SK-N-SH (cell line): ENCODE measurements at regions not wholly inside any gene's neighbourhood (a gene's known extent, or its start where the extent isn't known, plus 50 kb on each side); places are given as distances from the start of the nearest gene placed in this dataset.

Experiments used
- CTCF ChIA-PET: fragments of 300-600, 350-600 bp; formaldehyde crosslinking; extraction: SDS; loops from one replicate; lab custom pipeline; 2021; lab: Yijun Ruan, JAX
- POLR2A ChIA-PET: fragments of 350-600 bp; sonication (Branson Sonifier 250); formaldehyde crosslinking; extraction: SDS; loops from one replicate; lab custom pipeline; 2020; ENCODE audit warnings: antibody characterized with exemption, inconsistent platforms; lab: Yijun Ruan, JAX
- DNase-seq: peaks from one replicate; pipeline ENCODE4 v3.0.0; 2012
- H2AFZ ChIP-seq: fragments of 200-600 bp; sonication (generic); 2 replicates; pipeline ENCODE4 v1.8.1; 2016; ENCODE audit warnings: antibody characterized with exemption, mild to moderate bottlenecking, low read depth
- H3F3A ChIP-seq: fragments of 200-600 bp; sonication (generic); replicated peaks from 2 replicates; pipeline ENCODE3; 2016; ENCODE audit warnings: antibody characterized with exemption, mild to moderate bottlenecking; ENCODE audit not compliant: insufficient read depth
- H3K27ac ChIP-seq, 2 experiments: fragments of 200-500 bp in 1 of 2; fragments of 200-600 bp in 1 of 2; sonication (Bioruptor generic) in 1 of 2; sonication (generic), shearing (Covaris generic) in 1 of 2; 2 replicates each; pipeline versions ENCODE4 v1.5.1 to v1.6.1; 2014 to 2016; ENCODE audit warnings: low read depth in 2 of 2, inconsistent platforms in 1 of 2, low read length in 1 of 2, mild to moderate bottlenecking in 1 of 2, mixed read lengths in 1 of 2
- H3K27me3 ChIP-seq: fragments of 200-600 bp; sonication (generic), shearing (Covaris generic); 2 replicates; pipeline ENCODE4 v1.6.1; 2016; ENCODE audit warnings: mixed run types; ENCODE audit not compliant: insufficient read depth
- H3K36me3 ChIP-seq, 2 experiments: fragments of 200-500 bp in 1 of 2; fragments of 200-600 bp in 1 of 2; sonication (Bioruptor generic) in 1 of 2; sonication (generic) in 1 of 2; replicated peaks in 1 of 2; 2 replicates each; pipeline versions ENCODE3 to v1.5.1; 2014 to 2016; ENCODE audit warnings: low read length in 1 of 2, mild to moderate bottlenecking in 1 of 2; ENCODE audit not compliant: insufficient read depth in 2 of 2, control insufficient read depth in 1 of 2
- H3K4me1 ChIP-seq, 2 experiments: fragments of 200-500 bp in 1 of 2; fragments of 200-600 bp in 1 of 2; sonication (Bioruptor generic) in 1 of 2; sonication (generic), shearing (Covaris generic) in 1 of 2; 2 replicates each; pipeline versions ENCODE4 v1.5.1 to v1.6.1; 2014 to 2016; ENCODE audit warnings: low read depth in 1 of 2, low read length in 1 of 2, mixed run types in 1 of 2; ENCODE audit not compliant: insufficient read depth in 2 of 2, control insufficient read depth in 1 of 2
- H3K4me2 ChIP-seq: fragments of 200-600 bp; sonication (generic), shearing (Covaris generic); 2 replicates; pipeline ENCODE4 v1.6.1; 2017; ENCODE audit warnings: mixed run types
- H3K4me3 ChIP-seq, 2 experiments: fragments of 200-500 bp in 1 of 2; fragments of 200-600 bp in 1 of 2; sonication (Bioruptor generic) in 1 of 2; sonication (generic), shearing (Covaris generic) in 1 of 2; 2 replicates each; pipeline versions ENCODE4 v1.5.1 to v1.8.1; 2014 to 2016; ENCODE audit warnings: low read depth in 2 of 2, inconsistent platforms in 1 of 2, low read length in 1 of 2, mild to moderate bottlenecking in 1 of 2, mixed read lengths in 1 of 2, moderate library complexity in 1 of 2
- H3K79me2 ChIP-seq: fragments of 200-600 bp; sonication (generic); 2 replicates; pipeline ENCODE4 v1.8.1; 2017; ENCODE audit warnings: mild to moderate bottlenecking; ENCODE audit not compliant: insufficient read depth
- H3K9ac ChIP-seq: fragments of 200-600 bp; sonication (generic); 2 replicates; pipeline ENCODE4 v1.6.1; 2017; ENCODE audit warnings: mixed run types
- H3K9me2 ChIP-seq: fragments of 200-600 bp; sonication (generic); 2 replicates; pipeline ENCODE4 v1.6.1; 2017; ENCODE audit warnings: mixed run types
- H3K9me3 ChIP-seq: fragments of 200-600 bp; sonication (generic); 2 replicates; pipeline ENCODE4 v1.6.1; 2017; ENCODE audit warnings: mixed run types, mild to moderate bottlenecking, moderate library complexity
- H4K20me1 ChIP-seq: fragments of 200-600 bp; sonication (generic); 2 replicates; pipeline ENCODE4 v1.6.1; 2017; ENCODE audit warnings: mild to moderate bottlenecking, mixed run types; ENCODE audit not compliant: insufficient read depth
- EP300 ChIP-seq, 2 experiments: IDR thresholded peaks; 2 replicates each; pipeline versions ENCODE4 v1.4.0 to v1.6.1; 2012; ENCODE audit warnings: borderline replicate concordance in 1 of 2, low read depth in 1 of 2, low read length in 1 of 2
- EZH2phosphoT487 ChIP-seq: fragments of 200-600 bp; sonication (generic); IDR thresholded peaks from 2 replicates; pipeline ENCODE4 v1.6.1; 2017; ENCODE audit warnings: low read depth, mixed run types, mild to moderate bottlenecking, antibody characterized with exemption, moderate library complexity, borderline replicate concordance
- FOXJ3 ChIP-seq: sonication (generic); formaldehyde crosslinking; IDR thresholded peaks from 2 replicates; pipeline ENCODE4 v1.5.1; 2020; ENCODE audit warnings: mild to moderate bottlenecking, missing genetic modification reagents
- GATA2 ChIP-seq: sonication (generic); formaldehyde crosslinking; IDR thresholded peaks from 2 replicates; pipeline ENCODE4 v1.5.0; 2020; ENCODE audit warnings: mild to moderate bottlenecking, missing genetic modification reagents
- JUND ChIP-seq: IDR thresholded peaks from 2 replicates; pipeline ENCODE4 v1.4.0; 2012
- MEF2A ChIP-seq: IDR thresholded peaks from 2 replicates; pipeline ENCODE4 v1.4.0; 2012; ENCODE audit warnings: low read depth, borderline replicate concordance
- MXI1 ChIP-seq: IDR thresholded peaks from 2 replicates; pipeline ENCODE4 v1.6.1; 2012; ENCODE audit warnings: mild to moderate bottlenecking, low read depth, low read length, improper control_type of control experiment
- NFIC ChIP-seq: IDR thresholded peaks from 2 replicates; pipeline ENCODE4 v1.4.0; 2012; ENCODE audit warnings: borderline replicate concordance
- POLR2AphosphoS5 ChIP-seq: IDR thresholded peaks from 2 replicates; pipeline ENCODE4 v1.6.1; 2012; ENCODE audit warnings: low read depth, low read length
- RAD21 ChIP-seq: IDR thresholded peaks from 2 replicates; pipeline ENCODE4 v1.6.1; 2012; ENCODE audit warnings: mild to moderate bottlenecking, low read length
- SIN3A ChIP-seq: IDR thresholded peaks from 2 replicates; pipeline ENCODE4 v1.6.1; 2012; ENCODE audit warnings: low read depth, mild to moderate bottlenecking, low read length, moderate library complexity, borderline replicate concordance
- TAF1 ChIP-seq: IDR thresholded peaks from 2 replicates; pipeline ENCODE4 v1.6.1; 2012; ENCODE audit warnings: low read depth, mild to moderate bottlenecking, low read length, moderate library complexity, borderline replicate concordance
- TEAD4 ChIP-seq: IDR thresholded peaks from 2 replicates; pipeline ENCODE4 v1.4.0; 2012; ENCODE audit warnings: mild to moderate bottlenecking, borderline replicate concordance; ENCODE audit not compliant: insufficient read depth
- WGBS: methylation state at CpG from one replicate; pipeline ENCODE4 v1.1.6; 2017; ENCODE audit warnings: low lambda C conversion rate; 5-methylcytosine and 5-hydroxymethylcytosine counted together
- TF ChIP-seq, protein P1 (sequence below): fragments of 150-350 bp; IDR thresholded peaks from 2 replicates; pipeline ENCODE4 v1.6.1; 2016; ENCODE audit warnings: mild to moderate bottlenecking, low read depth, low read length
- TF ChIP-seq, protein P2 (sequence below): fragments of 150-350 bp; IDR thresholded peaks from 2 replicates; pipeline ENCODE4 v1.6.1; 2017; ENCODE audit warnings: antibody characterized with exemption, low read length, low read depth, borderline replicate concordance
- TF ChIP-seq, protein P3 (sequence below): fragments of 200-600 bp; sonication (generic); IDR thresholded peaks from 2 replicates; pipeline ENCODE4 v1.6.1; 2017; ENCODE audit warnings: antibody characterized with exemption, mild to moderate bottlenecking, moderate library complexity
- TF ChIP-seq, protein P4 (sequence below): IDR thresholded peaks from 2 replicates; pipeline ENCODE4 v1.6.1; 2012; ENCODE audit warnings: mild to moderate bottlenecking, low read depth, low read length, moderate library complexity

DNA sequence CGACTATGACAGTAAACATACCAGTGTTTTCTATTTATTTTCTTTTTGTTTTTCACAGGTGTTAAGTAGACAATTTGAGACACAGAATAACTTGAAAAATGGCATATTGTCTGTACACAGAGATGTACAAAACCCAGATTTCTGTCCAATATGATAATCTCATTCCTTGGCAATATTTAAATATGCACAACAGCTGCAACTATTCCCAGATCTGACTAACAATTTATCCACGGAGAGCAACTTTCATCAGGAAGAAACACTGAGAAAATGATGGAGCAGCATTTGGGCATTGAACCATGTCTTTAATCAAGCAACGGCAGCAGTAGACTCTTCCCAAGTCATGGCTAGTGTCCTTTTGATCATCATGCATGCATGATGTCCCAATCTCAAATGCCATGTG lies 452.6 kb downstream of the ZPLD1 start:
- Histone ChIP-seq H3K36me3 (no peaks in the 10 kb centered on the region), H3F3A (no peaks in the 10 kb centered on the region), H4K20me1 (no peaks in the 10 kb centered on the region), H3K4me1 (no peaks in the 10 kb centered on the region), H3K4me3 (no peak overlapping the region), H3K4me2 (no peak overlapping the region), H3K27me3 (no peaks in the 10 kb centered on the region), H3K9ac (no peak overlapping the region)
- POLR2A ChIA-PET: no interaction called here
- WGBS: 70% methylated on average over 3 of the region's 3 CpGs
- CTCF ChIA-PET: no interaction called here
- DNase-seq: no peak
- TF ChIP-seq, protein P1, sequence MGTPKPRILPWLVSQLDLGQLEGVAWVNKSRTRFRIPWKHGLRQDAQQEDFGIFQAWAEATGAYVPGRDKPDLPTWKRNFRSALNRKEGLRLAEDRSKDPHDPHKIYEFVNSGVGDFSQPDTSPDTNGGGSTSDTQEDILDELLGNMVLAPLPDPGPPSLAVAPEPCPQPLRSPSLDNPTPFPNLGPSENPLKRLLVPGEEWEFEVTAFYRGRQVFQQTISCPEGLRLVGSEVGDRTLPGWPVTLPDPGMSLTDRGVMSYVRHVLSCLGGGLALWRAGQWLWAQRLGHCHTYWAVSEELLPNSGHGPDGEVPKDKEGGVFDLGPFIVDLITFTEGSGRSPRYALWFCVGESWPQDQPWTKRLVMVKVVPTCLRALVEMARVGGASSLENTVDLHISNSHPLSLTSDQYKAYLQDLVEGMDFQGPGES: no peak
- no peak for TF ChIP-seq EP300 (IDR thresholded peaks at IDR 0.05; ENCODE audit: borderline replicate concordance in 1 of 2, low read depth in 1 of 2, low read length in 1 of 2)
- no peak for TF ChIP-seq TAF1
- TF ChIP-seq, protein P2, sequence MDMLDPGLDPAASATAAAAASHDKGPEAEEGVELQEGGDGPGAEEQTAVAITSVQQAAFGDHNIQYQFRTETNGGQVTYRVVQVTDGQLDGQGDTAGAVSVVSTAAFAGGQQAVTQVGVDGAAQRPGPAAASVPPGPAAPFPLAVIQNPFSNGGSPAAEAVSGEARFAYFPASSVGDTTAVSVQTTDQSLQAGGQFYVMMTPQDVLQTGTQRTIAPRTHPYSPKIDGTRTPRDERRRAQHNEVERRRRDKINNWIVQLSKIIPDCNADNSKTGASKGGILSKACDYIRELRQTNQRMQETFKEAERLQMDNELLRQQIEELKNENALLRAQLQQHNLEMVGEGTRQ: no peak
- TF ChIP-seq, protein P3, sequence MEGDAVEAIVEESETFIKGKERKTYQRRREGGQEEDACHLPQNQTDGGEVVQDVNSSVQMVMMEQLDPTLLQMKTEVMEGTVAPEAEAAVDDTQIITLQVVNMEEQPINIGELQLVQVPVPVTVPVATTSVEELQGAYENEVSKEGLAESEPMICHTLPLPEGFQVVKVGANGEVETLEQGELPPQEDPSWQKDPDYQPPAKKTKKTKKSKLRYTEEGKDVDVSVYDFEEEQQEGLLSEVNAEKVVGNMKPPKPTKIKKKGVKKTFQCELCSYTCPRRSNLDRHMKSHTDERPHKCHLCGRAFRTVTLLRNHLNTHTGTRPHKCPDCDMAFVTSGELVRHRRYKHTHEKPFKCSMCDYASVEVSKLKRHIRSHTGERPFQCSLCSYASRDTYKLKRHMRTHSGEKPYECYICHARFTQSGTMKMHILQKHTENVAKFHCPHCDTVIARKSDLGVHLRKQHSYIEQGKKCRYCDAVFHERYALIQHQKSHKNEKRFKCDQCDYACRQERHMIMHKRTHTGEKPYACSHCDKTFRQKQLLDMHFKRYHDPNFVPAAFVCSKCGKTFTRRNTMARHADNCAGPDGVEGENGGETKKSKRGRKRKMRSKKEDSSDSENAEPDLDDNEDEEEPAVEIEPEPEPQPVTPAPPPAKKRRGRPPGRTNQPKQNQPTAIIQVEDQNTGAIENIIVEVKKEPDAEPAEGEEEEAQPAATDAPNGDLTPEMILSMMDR: no peak
- no peak for TF ChIP-seq NFIC
- TF ChIP-seq, protein P4, sequence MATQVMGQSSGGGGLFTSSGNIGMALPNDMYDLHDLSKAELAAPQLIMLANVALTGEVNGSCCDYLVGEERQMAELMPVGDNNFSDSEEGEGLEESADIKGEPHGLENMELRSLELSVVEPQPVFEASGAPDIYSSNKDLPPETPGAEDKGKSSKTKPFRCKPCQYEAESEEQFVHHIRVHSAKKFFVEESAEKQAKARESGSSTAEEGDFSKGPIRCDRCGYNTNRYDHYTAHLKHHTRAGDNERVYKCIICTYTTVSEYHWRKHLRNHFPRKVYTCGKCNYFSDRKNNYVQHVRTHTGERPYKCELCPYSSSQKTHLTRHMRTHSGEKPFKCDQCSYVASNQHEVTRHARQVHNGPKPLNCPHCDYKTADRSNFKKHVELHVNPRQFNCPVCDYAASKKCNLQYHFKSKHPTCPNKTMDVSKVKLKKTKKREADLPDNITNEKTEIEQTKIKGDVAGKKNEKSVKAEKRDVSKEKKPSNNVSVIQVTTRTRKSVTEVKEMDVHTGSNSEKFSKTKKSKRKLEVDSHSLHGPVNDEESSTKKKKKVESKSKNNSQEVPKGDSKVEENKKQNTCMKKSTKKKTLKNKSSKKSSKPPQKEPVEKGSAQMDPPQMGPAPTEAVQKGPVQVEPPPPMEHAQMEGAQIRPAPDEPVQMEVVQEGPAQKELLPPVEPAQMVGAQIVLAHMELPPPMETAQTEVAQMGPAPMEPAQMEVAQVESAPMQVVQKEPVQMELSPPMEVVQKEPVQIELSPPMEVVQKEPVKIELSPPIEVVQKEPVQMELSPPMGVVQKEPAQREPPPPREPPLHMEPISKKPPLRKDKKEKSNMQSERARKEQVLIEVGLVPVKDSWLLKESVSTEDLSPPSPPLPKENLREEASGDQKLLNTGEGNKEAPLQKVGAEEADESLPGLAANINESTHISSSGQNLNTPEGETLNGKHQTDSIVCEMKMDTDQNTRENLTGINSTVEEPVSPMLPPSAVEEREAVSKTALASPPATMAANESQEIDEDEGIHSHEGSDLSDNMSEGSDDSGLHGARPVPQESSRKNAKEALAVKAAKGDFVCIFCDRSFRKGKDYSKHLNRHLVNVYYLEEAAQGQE: no peak
- TF ChIP-seq EZH2phosphoT487: no peak
- no peak for TF ChIP-seq SIN3A
- no peak for TF ChIP-seq MXI1
- no peak for TF ChIP-seq TEAD4
- no peak for TF ChIP-seq MEF2A
- TF ChIP-seq RAD21: no peak
- TF ChIP-seq FOXJ3 (CRISPR knock-in tag): no peak
- no peak for TF ChIP-seq POLR2AphosphoS5
- no peak for TF ChIP-seq JUND
- TF ChIP-seq GATA2 (CRISPR knock-in tag): no peak
- TF ChIP-seq, all 33 proteins: peak for 0
- H2AFZ ChIP-seq: no peak overlapping the region
- H3K79me2 ChIP-seq: no peaks in the 10 kb centered on the region
- H3K9me3 ChIP-seq: no peaks in the 10 kb centered on the region
- no peak overlapping the region for H3K27ac ChIP-seq
- no peaks in the 10 kb centered on the region for H3K9me2 ChIP-seq
